Stimulated activated naive CD8-positive, alpha-beta T cell treated with anti-CD3 and anti-CD28 coated beads, Interleukin-15, Interleukin-2, amounts not matched to agents 100 ng/mL and 50 ng/mL, for 24 hours (primary cell): ENCODE measurements at regions not wholly inside any gene's neighbourhood (a gene's known extent, or its start where the extent isn't known, plus 50 kb on each side); places are given as distances from the start of the nearest gene placed in this dataset.
"Not testable (repeated sequence)": the region's sequence is repeated elsewhere in the genome, so short reads cannot be mapped to it uniquely, and the experiment has no call there.

Source experiments
- H3K27ac Mint-ChIP-seq: one replicate; pipeline ENCODE4 v1.8.0; 2021; ENCODE audit warnings: mild to moderate bottlenecking, mixed read lengths
- H3K27me3 Mint-ChIP-seq: one replicate; pipeline ENCODE4 v1.8.0; 2021; ENCODE audit warnings: mixed read lengths
- H3K36me3 Mint-ChIP-seq: one replicate; pipeline ENCODE4 v1.8.0; 2021; ENCODE audit warnings: low read depth, mixed read lengths
- H3K4me1 Mint-ChIP-seq: one replicate; pipeline ENCODE4 v1.8.0; 2021; ENCODE audit warnings: low read depth, mixed read lengths
- H3K4me3 Mint-ChIP-seq: one replicate; pipeline ENCODE4 v1.8.0; 2021; ENCODE audit warnings: mild to moderate bottlenecking, mixed read lengths
- H3K9me3 Mint-ChIP-seq: one replicate; pipeline ENCODE4 v1.8.0; 2021; ENCODE audit warnings: mixed read lengths

GRCh38 chr3:124140746-124141145, 148.8 kb upstream of the ROPN1 start:
- Mint-ChIP-seq H3K27me3 (peaks cover 7% of the 10 kb centered on the region), H3K4me1 (no peaks in the 10 kb centered on the region), H3K9me3 (no peaks in the 10 kb centered on the region), H3K4me3 (no peak overlapping the region), H3K27ac (no peak overlapping the region), H3K36me3 (no peaks in the 10 kb centered on the region)

GRCh38 chr3:124142389-124142970, 150.6 kb upstream of the ROPN1 start:
- Mint-ChIP-seq H3K27me3 (peaks cover 5% of the 10 kb centered on the region), H3K27ac (no peak overlapping the region), H3K4me3 (no peak overlapping the region), H3K36me3 (no peaks in the 10 kb centered on the region), H3K4me1 (no peaks in the 10 kb centered on the region), H3K9me3 (no peaks in the 10 kb centered on the region)

GRCh38 chr3:124143047-124143446, 151.1 kb upstream of the ROPN1 start:
- H3K36me3 Mint-ChIP-seq, result no peaks in the 10 kb centered on the region
- no peaks in the 10 kb centered on the region for H3K4me1 Mint-ChIP-seq
- no peaks in the 10 kb centered on the region for H3K9me3 Mint-ChIP-seq
- H3K27ac Mint-ChIP-seq, result no peak overlapping the region
- no peak overlapping the region for H3K4me3 Mint-ChIP-seq
- H3K27me3 Mint-ChIP-seq, result peaks cover 5% of the 10 kb centered on the region

GRCh38 chr3:124144035-124144814, 152.3 kb upstream of the ROPN1 start:
- H3K4me1 Mint-ChIP-seq, result no peaks in the 10 kb centered on the region

GRCh38 chr3:124147429-124147828, 155.5 kb upstream of the ROPN1 start:
- H3K36me3 Mint-ChIP-seq, result no peaks in the 10 kb centered on the region
- no peaks in the 10 kb centered on the region for H3K4me1 Mint-ChIP-seq
- H3K27me3 Mint-ChIP-seq, result peaks cover 9% of the 10 kb centered on the region
- H3K4me3 Mint-ChIP-seq, result no peak overlapping the region
- H3K27ac Mint-ChIP-seq, result no peak overlapping the region
- no peaks in the 10 kb centered on the region for H3K9me3 Mint-ChIP-seq

More at GRCh38 chr3:124144035-124144814, 152.3 kb upstream of the ROPN1 start:
- H3K9me3 Mint-ChIP-seq, result no peaks in the 10 kb centered on the region
- no peak overlapping the region for H3K27ac Mint-ChIP-seq
- no peaks in the 10 kb centered on the region for H3K36me3 Mint-ChIP-seq
- no peak overlapping the region for H3K4me3 Mint-ChIP-seq
- H3K27me3 Mint-ChIP-seq, result peaks cover 5% of the 10 kb centered on the region

GRCh38 chr3:124147946-124148345, 156.0 kb upstream of the ROPN1 start:
- Mint-ChIP-seq H3K4me1 (no peaks in the 10 kb centered on the region), H3K36me3 (no peaks in the 10 kb centered on the region), H3K27ac (no peak overlapping the region), H3K9me3 (no peaks in the 10 kb centered on the region), H3K27me3 (peaks cover 9% of the 10 kb centered on the region), H3K4me3 (no peak overlapping the region)

- no peaks in the 10 kb centered on the region for H3K9me3 Mint-ChIP-seq
- no peak overlapping the region for H3K27ac Mint-ChIP-seq
- no peaks in the 10 kb centered on the region for H3K4me1 Mint-ChIP-seq
- no peaks in the 10 kb centered on the region for H3K36me3 Mint-ChIP-seq
- H3K27me3 Mint-ChIP-seq, result peaks cover 9% of the 10 kb centered on the region
- no peak overlapping the region for H3K4me3 Mint-ChIP-seq
These were observed 157.2 kb upstream of the ROPN1 start for GRCh38 chr3:124149081-124149480.

GRCh38 chr3:124149771-124150170, 157.8 kb upstream of the ROPN1 start:
- no peaks in the 10 kb centered on the region for H3K4me1 Mint-ChIP-seq
- H3K4me3 Mint-ChIP-seq, result no peak overlapping the region
- H3K27ac Mint-ChIP-seq, result no peak overlapping the region
- H3K27me3 Mint-ChIP-seq, result peaks cover 4% of the 10 kb centered on the region
- no peaks in the 10 kb centered on the region for H3K9me3 Mint-ChIP-seq
- H3K36me3 Mint-ChIP-seq, result no peaks in the 10 kb centered on the region

GRCh38 chr3:124152891-124153290, 161.0 kb upstream of the ROPN1 start:
- H3K4me3 Mint-ChIP-seq, H3K36me3 Mint-ChIP-seq, H3K9me3 Mint-ChIP-seq, H3K4me1 Mint-ChIP-seq, H3K27ac Mint-ChIP-seq: not testable (repeated sequence)
- peaks cover 12% of the 10 kb centered on the region for H3K27me3 Mint-ChIP-seq

GRCh38 chr3:124156866-124157712, 165.2 kb upstream of the ROPN1 start:
- H3K27ac Mint-ChIP-seq, result no peak overlapping the region
- H3K27me3 Mint-ChIP-seq, result peaks cover 15% of the 10 kb centered on the region
- no peak overlapping the region for H3K4me3 Mint-ChIP-seq
- no peaks in the 10 kb centered on the region for H3K9me3 Mint-ChIP-seq
- H3K36me3 Mint-ChIP-seq, result no peaks in the 10 kb centered on the region
- no peaks in the 10 kb centered on the region for H3K4me1 Mint-ChIP-seq

- H3K27me3 Mint-ChIP-seq, result peaks cover 15% of the 10 kb centered on the region
- H3K27ac Mint-ChIP-seq, result no peak overlapping the region
- H3K9me3 Mint-ChIP-seq, result no peaks in the 10 kb centered on the region
- no peak overlapping the region for H3K4me3 Mint-ChIP-seq
- H3K36me3 Mint-ChIP-seq, result no peaks in the 10 kb centered on the region
- no peaks in the 10 kb centered on the region for H3K4me1 Mint-ChIP-seq
These were observed 165.8 kb upstream of the ROPN1 start for GRCh38 chr3:124157748-124158147.

- Mint-ChIP-seq H3K27me3 (peaks cover 15% of the 10 kb centered on the region), H3K27ac (no peak overlapping the region), H3K4me3 (no peak overlapping the region), H3K36me3 (no peaks in the 10 kb centered on the region), H3K9me3 (no peaks in the 10 kb centered on the region), H3K4me1 (no peaks in the 10 kb centered on the region)
These were observed 166.4 kb upstream of the ROPN1 start for GRCh38 chr3:124158168-124158881.

GRCh38 chr3:124161448-124161847, 169.5 kb upstream of the ROPN1 start:
- no peaks in the 10 kb centered on the region for H3K36me3 Mint-ChIP-seq
- no peaks in the 10 kb centered on the region for H3K4me1 Mint-ChIP-seq
- H3K4me3 Mint-ChIP-seq, result no peak overlapping the region
- H3K27me3 Mint-ChIP-seq, result peaks cover 10% of the 10 kb centered on the region
- no peaks in the 10 kb centered on the region for H3K9me3 Mint-ChIP-seq
- H3K27ac Mint-ChIP-seq, result no peak overlapping the region

- Mint-ChIP-seq H3K27me3 (peaks cover 4% of the 10 kb centered on the region), H3K9me3 (no peaks in the 10 kb centered on the region), H3K4me3 (no peak overlapping the region), H3K27ac (no peak overlapping the region), H3K4me1 (no peaks in the 10 kb centered on the region), H3K36me3 (no peaks in the 10 kb centered on the region)
These were observed 171.8 kb upstream of the ROPN1 start for GRCh38 chr3:124163689-124164088.

GRCh38 chr3:124168271-124168670, 176.3 kb upstream of the ROPN1 start:
- Mint-ChIP-seq H3K27me3 (no peaks in the 10 kb centered on the region), H3K4me1 (no peaks in the 10 kb centered on the region), H3K36me3 (no peaks in the 10 kb centered on the region), H3K27ac (no peak overlapping the region), H3K9me3 (no peaks in the 10 kb centered on the region), H3K4me3 (no peak overlapping the region)
